ENCODE measurements at regions not wholly inside any gene's neighbourhood (a gene's known extent, or its start where the extent isn't known, plus 50 kb on each side); places are given as distances from the start of the nearest gene placed in this dataset.
A peak's percentile ranks its signal among the peaks of the same experiment; 100 is the strongest.
"Not testable (repeated sequence)": the region's sequence is repeated elsewhere in the genome, so short reads cannot be mapped to it uniquely, and the experiment has no call there.

DNA sequence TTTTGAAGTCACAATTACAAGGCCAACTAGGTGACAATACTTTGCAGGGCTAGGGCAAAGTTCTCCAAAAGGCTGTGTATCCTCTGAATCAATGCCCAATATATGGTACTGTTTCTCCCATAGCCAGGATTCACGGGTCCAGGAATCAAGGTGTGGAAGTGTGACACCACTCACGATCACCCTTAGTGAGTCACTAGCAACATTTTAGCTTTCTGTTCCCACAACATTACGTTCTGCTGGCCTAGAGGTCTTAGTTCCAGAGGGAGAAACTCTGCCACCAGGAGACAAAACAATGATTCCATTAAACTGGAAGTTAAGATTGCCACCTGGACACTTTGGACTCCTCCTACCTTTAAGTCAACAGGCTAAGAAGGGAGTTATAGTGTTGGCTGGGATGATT, 88.5 kb upstream of the RANBP6 start:
- not testable (repeated sequence) for DNase-seq

DNA sequence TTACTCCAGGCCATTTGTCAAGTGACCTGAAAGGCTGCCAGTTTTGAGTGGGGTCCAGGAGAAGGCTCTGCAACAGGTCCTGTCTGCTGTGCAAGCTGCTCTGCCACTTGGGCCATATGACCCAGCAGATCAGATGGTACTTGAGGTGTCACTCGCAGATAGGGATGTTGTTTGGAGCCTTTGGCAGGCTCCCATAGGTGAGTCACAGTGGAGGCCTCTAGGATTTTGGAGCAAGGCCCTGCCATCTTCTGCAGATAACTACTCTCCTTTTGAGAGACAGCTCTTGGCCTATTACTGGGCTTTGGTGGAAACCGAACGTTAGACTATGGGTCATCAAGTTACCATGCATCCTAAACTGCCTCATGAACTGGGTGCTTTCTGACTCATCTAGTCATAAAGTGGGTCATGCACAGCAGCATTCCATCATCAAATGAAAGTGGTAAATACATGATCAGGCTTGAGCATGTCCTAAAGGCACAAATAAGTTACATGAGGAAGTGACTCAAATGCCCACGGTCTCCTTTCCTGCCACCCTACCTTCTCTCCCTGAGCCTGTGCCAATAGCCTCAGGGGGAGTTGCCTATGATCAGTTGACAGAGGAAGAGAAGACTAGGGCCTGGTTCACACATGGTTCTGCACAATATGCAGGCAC, 87.0 kb upstream of the RANBP6 start:
- not testable (repeated sequence) for DNase-seq

DNA sequence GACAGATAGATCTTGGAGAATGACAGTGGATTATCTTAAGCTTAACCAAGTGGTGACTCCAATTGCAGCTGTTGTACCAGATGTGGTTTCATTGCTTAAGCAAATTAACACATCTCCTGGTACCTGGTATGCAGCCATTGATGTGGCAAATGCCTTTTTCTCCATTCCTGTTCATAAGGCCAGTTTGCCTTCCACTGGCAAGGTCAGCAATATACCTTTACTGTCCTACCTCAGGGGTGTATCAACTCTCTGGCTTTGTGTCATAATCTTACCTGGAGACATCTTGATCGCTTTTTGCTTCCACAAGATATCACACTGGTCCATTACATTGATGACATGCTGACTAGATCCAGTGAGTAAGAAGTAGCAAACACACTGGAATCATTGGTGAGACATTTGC, 86.3 kb upstream of the RANBP6 start:
- DNase-seq = not testable (repeated sequence)

DNA sequence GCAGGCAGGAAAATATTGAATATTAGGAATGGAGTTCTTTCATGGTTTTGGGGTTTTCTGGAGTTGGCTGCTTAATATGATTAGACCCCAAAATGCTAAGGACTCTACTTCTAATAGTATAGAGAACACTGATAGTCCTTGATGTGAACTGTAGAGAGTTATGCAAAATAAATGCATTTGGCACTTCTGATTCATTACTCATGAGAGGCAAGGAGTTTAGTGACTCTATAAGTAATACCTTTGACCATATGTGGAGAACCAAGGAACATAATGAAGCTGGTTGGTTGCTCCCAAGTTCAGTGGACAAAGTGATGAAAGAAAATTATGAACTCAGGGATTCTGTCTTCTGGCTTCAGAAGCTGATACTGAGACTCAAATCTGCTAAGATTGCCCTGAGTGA, 83.9 kb upstream of the RANBP6 start:
- not testable (repeated sequence) for DNase-seq

DNA sequence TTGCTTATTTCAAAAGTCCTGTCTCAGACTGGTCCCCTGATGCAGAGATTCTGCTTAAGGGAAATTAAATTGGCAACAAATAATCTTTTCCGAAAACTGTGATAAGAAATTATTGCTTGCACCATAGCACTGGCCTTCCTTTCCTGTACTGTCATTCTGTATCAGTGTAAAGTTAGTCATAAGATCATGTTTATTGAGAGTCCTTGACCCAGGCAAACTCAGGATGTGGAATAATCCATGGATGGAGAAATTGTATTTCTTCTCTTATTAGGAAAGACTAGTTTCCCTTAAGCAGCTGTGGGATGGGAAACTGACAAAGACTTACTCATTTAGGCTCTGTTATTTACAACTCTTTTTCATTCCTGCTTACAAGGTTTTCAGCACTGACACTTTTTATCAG, 83.0 kb upstream of the RANBP6 start:
- no peak for DNase-seq

DNA sequence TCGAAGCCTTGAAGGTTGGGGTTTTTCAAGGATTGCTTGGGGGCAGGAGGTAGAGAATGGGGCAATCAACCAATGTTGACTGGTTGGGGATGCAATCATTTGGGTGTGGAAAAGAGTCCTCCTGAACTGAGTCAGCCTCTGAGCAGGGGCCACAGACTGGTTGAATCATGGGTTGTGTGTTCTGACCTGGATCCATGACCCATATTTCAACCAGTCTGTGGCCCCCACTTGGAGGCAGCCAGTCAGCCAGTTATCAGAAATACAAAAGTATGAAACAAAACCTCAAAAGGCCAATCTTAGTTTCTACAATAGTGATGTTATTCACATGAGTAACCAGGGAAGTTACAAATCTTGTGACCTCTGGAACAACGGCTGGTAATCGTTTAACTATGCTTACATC, 81.4 kb upstream of the RANBP6 start:
- DNase-seq = no peak

DNA sequence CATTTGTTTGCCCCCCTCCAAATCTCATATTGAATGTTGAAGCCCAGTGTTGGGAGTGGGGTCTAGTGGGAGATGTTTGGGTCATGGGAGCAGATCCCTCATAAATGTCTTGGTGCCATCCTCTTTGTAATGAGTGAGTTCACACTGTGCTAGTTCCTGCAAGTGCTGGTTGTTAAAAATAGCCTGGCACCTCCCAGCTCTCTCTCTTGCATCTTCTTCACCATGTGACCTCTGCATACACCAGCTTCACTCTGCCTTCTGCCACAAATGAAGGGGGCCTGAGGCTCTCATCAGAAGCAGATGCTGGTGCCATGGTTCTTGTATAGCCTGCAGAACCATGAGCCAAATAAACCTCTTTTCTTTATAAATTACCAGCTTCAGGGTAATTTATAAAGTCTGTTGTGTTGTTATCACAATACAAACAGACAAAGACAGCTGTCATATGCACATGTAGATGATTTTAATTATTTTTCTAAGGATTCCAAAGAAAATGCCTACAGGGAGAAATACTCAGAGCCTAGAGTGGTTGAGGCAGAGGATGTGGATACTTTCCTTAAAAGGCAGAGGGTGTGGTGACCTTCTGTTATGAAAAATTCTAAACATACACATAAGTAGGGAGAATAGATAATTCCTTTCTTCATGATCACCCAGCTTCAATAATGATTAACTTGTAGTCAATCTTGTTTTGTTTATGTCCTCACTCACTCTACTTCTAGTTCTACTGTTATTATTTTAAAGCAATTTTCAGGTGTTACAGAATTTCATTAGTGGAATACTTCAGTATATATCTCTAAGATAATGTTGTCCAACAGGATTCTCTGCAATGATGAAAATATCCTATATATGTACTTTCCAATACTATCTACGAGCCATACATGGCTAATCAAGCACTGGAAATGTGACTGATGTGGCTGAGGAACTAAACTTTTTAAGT, 75.1 kb upstream of the RANBP6 start:
- DNase-seq = no peak

DNA sequence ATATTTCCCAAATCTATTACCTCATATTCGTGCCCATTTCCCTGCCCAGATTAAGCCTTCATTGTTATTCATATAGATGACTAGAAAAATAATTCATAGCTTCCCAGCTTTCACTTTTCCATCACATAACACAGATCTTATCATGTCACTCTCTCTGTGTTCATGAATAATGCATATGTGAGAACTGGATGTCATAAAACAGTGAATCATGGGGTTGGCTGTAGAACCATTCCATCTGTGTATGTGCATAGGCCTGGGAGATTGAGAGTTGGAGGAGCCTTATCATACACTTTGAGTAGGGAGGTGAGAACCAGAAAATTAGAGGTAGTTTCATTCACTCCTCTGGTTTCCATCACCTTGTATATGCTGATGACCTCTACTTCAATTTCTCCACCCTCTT, 73.9 kb upstream of the RANBP6 start:
- no peak for DNase-seq

DNA sequence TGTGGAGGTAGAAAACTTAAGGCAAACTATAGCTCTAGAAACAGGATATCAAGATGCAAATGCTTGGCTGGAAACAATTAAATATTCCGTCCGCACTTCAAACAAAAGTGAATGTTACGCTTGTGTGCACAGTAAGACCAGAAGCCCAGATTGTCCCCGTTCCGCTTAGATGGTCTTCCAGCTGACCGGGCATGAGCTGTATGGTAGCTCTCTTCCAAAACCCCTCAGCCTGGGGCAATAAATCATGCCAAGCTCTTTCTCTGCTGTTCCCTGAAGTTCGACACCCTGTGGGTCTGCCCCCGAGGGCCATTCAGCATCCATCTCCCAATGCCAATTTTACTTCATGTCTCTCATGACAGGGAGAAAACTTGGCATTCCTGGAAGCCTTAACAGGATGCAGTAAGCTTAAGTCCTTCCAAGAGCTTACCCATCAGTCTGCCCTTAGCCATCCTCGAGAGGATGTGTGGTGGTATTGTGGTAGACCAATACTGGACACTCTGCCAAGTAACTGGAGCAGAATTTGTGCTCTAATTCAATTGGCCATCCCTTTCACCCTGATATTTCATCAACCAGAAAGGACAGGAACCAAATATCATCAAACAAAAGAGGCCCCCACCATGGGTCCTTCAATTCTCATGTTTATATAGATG, 70.7 kb upstream of the RANBP6 start:
- DNase-seq = no peak

DNA sequence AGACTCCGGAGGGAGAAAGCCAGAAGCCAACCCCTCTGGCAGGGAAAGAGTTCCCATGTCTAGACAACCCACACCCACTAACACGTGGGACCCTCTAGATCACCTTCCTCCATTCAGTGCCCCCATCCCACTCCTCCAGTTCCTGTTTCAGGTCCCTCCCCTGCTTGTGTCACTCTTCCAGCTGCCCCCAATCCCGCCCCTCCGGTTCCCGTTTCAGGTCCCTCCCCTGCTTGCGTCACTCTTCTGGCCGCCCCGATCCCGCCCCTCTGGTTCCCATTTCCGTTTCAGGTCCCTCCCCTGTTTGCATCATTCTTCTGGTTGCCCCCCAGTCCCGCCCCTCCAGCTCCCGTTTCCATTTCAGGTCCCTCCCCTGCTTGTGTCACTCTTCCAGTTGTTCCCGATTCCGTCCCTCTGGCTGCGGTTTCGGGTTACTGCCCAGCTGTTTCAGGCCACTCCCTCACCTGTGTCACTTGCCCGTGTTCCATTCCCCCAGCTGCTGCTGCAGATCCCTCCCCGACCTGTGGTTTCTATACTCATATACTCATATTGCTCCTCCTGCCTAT, 64.8 kb upstream of the RANBP6 start:
- DNase-seq = peak; percentile 12

DNA sequence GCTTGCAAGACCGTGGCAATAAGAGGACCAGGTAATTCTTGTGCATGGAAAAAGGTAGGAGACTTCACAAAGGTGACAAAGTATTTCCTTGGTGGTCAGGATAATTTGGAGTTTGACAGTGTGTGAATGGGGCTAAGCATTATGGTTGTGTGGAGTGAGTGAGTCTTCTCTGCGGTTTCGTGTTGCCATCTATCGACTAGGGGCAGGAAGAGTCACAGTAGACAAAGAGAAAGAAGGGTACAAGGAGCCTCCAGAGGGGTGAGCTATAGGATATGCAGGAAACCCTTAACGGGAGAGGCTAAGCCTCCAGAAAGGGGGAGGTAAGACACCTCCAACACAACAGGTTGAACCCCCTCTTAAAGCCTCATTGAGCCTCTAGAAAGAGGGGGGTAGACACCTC, 64.0 kb upstream of the RANBP6 start:
- no peak for DNase-seq

DNA sequence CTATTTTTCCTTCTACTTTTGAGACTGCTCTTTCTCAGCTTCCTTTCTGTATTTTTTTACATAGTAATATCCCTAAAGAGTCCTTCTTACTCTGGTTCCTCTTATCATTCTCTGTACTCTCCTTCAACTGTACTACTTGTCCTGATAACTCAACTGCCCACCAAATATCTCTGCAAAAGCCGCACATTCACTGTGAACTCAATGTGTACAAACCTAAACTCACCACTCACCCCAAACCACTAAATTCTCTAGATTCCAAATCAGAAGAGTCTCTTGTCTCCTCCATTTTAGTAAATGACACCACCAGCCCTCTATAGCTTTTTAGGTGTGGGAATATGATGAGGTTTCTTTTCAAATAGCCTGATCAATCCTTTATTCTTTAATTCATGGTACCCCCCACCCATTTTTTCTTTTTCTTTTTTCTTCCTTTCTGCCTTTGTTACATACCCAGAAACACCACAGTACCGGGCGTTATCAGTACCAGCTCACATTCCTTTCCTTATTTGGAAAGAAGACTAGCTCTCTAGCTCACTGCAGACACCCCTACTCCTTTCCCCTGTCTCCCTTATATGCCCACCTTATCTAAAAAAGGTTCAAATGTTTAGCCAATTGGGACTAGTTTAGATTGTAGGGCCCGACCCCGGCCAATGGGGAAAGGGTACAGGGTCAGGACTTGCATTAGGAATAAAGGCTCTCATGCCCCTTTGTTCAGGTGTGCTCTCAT, 63.1 kb upstream of the RANBP6 start:
- no peak for DNase-seq

DNA sequence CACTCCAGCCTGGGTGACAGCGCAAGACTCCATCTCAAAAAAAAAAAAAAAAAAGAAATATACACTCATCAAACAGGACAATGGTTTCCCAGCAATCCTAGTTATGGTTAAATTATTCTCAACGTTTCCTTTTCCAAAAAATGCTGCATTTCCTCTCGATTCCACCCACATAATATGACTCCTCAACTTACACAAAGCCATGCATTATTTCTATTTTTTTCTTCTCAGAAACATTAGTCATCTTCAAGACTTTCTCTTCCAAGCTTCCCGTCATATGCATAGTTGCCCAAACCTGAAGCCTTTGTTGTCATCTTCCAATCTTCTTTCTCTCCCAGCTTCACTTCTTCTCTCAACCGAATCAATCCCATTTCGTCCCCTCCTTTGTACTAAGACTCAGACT, 61.4 kb upstream of the RANBP6 start:
- no peak for DNase-seq

DNA sequence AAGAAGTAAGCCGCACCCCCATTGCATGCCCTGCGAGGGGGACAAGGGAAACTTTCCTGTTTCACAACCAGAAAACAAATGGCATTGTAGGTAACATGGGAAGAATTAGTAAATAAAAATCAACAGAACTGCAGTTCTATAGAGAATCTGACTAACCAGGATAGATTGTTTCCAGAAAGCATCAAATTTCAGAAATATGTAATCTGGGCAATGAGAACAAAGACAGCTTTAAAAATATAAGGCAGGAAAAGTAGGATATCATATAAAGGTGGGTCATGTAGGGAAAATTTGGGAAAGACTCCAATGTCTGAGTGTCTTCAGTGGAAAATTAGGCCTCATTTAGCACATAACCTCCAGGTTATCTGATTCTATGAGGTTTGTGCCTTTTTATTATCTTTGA, 58.3 kb upstream of the RANBP6 start:
- DNase-seq = no peak

DNA sequence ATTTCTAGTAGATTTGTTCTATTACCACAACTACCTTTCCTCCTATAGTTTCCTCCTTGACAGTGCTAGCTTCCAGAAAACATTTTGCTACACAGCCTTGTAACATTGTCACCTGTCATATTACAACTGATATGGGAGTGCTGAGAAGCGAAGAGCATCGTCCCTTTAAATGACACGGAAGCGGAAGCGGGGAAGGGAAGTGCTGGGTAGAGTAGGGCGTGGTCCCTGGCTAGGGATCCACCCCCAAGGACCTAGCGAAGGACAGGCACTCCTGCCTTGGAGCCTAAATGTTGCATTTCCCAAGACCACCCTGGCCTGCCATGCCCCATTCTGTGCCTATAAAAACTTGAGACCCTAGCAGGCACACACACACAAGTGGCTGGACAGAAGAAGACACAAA, 57.4 kb upstream of the RANBP6 start:
- DNase-seq = no peak

DNA sequence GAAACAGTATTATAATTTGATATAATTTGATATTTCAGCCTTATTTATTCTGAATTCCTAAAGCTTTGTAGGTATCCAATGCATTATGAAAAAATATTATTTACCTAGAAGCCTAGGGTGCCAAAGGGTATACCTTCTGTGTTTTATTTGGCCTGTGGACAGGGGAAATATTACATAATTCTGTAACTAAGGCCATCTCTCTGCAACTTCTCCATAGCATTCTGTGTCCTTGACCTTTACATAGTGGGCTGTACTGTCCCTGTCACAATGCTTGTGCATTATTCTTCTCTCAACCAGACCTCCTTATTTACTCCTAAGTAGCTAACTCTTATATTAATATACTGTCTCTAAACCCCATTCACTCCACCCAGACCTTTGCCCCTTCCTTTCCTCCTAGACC, 57.0 kb upstream of the RANBP6 start:
- no peak for DNase-seq

DNA sequence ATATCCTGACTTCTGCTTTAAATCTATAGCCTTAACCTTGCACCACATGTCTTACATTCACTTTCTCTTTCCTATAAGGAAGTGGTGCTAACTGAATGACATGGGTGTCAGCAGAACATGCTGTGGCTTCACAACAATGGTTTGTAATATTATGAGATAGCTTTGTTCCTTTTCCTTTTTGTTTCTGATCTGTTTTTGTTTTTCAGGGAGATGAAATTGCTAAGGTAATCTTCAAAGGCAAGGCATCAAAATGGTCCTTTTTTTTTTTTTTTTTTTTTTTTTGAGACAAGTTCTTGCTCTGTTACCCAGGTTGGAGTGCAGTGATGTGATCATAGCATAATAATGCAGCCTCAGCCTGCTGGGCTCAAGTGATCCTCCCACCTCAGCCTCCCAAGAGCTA, 53.6 kb upstream of the RANBP6 start:
- no peak for DNase-seq

DNA sequence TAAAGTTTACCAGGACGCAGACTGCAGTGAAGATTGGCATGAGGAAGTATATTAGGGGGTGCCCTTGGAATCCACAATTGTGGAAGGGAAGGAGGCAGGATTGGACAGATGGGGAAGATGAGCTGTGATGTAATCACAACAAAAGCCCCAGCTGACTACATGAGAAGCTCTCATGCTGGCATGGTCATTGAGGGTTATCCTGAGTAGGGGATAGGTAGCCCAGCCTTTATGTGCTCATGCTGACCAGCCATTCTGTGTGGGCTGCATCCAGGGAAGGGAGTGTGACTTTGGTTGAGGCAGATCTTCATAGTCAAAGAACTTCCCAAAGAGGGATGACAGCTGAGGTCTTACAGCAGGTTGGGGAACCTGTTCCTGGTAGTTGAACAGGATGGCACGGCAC, 52.0 kb upstream of the RANBP6 start:
- no peak for DNase-seq
